NCI-H1092 (cell line): ENCODE measurements at regions not wholly inside any gene's neighbourhood (a gene's known extent, or its start where the extent isn't known, plus 50 kb on each side); places are given as distances from the start of the nearest gene placed in this dataset.
"Not testable (repeated sequence)": the region's sequence is repeated elsewhere in the genome, so short reads cannot be mapped to it uniquely, and the experiment has no call there.

Experiments
- DNase-seq: peaks from one replicate; lab custom pipeline; 2025; lab: John Stamatoyannopoulos, UW

GRCh38 chr11:87548797-87549196, 511.1 kb downstream of the TMEM135 start:
- no peak for DNase-seq

DNA sequence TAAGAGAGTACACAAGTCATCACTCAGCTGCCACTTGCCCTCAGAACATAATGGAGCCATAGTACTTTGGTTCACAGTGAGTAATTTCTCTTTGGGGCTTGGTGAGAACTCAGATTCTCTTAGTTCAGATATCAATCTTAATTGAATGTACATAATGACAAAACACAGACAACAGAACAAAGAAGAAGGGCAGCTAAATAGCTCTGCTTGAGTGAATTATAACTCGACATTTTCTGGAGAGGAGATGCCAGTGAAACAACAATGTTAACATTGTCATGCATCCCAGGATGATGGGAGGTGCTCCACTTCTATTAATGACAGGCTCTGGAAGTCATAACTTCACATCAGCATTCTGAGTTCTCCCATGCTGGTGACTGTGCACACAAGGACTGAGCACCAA, 508.1 kb downstream of the TMEM135 start:
- no peak for DNase-seq

GRCh38 chr11:87539596-87539995, 501.9 kb downstream of the TMEM135 start:
- DNase-seq, result no peak

GRCh38 chr11:87536565-87536964, 498.8 kb downstream of the TMEM135 start:
- DNase-seq, result no peak

DNA sequence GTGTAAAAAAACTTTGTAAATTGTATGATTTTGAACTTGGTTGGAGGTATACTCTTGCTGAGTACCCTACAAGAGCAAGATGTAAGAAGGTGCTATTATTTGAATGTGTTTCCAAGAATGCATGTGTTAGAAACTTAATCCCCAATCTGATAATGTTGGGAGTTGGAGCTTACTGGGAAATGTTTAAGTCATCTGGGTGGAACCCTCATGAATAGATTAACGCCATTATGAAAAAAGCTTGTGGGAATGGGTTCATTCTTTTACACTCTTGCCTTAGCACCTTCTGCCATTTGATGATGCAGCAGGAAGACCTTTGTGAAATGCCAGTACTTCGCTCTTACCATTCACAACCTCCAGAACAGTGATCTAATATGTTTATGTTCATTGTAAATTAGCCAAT, 498.3 kb downstream of the TMEM135 start:
- DNase-seq, result no peak

DNA sequence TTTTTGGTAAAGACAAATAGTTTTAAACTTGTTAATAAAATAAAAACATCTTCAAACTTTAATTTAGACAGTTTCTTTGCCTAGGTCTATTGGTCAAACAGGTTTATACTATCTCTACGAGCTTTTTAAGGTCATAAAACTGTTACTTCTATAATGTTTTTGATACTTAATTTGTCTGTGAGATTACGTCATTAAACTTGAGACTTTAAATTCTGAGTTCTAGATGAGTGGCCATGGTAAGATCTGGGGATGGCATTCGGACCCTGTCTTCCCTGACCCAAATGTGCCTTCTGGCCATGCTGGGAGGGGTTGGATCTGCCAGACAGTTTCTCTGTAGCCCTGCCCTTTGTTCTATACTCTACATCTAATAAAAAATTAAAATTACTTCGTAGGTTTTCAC, 497.8 kb downstream of the TMEM135 start:
- DNase-seq, result no peak

DNA sequence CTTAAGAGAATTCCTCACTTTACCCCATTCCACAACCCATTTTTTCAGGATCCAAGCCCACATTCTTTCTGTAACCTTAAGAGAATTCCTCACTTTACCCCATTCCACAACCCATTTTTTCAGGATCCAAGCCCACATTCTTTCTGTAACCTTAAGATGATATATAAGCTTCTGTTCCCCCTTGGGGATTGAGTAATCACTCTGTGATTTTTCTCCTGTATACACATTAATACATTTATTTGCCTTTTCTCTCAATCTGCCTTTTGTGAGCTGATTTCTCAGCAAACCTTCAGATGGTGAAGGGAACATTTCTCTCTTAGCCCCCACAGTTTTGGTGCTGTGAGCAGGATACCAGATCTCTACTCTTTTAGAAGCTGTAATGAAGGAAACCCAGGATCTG, 494.1 kb downstream of the TMEM135 start:
- DNase-seq, result not testable (repeated sequence)

- DNase-seq, result no peak
Measured at GRCh38 chr11:87529486-87529885, 491.8 kb downstream of the TMEM135 start.

DNA sequence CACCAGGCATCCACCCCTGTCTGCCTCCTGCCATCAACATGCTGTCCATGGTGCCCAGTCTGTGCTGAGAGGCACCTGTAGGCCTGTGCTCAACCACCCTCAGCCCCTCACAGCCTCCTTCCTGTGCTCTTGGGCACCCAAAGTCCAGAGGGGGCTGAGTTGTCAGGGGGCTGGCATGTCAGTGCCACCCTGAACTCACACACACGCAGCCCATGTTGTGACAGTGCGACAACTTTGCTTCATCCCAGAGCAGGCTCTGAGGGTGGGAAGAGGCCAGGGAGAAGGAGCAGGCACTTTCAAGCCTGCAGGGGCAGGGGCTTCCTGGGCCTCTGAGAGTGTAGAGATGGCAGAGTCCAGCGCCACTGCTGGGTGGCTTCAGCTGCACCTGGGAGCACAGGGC, 491.0 kb downstream of the TMEM135 start:
- no peak for DNase-seq

DNA sequence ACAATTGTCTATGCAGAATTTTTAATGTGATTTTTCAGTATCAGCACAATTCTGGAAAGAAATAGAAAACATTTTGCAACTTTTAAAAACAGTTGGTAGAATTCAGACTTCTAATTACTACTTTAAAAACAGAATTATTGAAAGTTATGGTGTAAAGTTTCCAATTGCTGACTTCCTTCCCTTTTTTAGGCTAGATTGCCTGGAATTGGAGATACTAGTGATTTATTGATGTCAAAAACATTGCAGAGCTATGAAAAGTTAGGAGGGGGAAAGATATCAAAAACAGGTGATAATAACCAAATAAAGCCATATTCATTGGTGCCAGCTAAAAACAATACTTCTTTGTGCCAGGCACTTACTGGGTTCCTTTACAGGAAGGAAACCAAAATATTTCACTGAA, 485.5 kb downstream of the TMEM135 start:
- DNase-seq, result no peak

DNA sequence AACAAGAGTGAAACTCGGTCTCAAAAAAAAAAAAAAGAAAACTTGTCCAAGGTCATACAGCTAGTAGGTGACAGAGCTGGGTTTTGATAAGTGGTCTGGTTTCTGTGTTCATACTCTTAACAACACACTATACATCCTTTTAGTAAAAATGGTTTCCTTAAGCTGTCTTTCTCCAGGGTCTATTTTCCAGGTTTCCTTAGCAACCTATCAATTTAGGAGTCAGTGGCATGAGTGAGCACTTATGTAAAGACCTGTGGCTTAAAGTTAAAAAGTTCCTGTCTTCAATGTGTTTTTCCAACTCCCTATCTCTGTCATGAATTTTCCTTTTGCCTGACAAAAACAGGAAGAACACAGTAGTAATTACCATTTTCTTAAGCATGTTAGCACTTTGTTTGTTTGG, 480.5 kb downstream of the TMEM135 start:
- no peak for DNase-seq

GRCh38 chr11:87517351-87517750, 479.6 kb downstream of the TMEM135 start:
- DNase-seq, result no peak

- not testable (repeated sequence) for DNase-seq
Measured at GRCh38 chr11:87507722-87508121, 470.0 kb downstream of the TMEM135 start.

- not testable (repeated sequence) for DNase-seq
Measured at GRCh38 chr11:87506946-87507345, 469.2 kb downstream of the TMEM135 start.

DNA sequence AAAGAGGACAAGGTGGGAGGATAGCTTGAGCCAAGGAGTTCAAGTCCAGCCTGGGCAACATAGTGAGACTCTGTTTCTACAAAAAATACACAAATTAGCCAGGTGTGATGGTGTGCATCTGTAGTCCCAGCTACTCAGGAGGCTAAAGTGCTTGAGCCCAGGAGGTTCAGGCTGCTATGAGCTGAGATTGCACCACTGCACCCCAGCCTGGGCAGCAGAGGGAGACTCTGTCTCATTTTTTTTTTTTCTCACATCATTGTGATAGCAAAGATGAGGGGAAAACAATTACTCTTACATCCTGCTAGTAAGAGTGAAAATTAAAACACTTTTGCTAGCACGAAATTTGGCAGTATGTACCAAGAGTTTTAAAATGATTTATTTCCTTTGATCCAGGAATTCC, 463.7 kb downstream of the TMEM135 start:
- no peak for DNase-seq

GRCh38 chr11:87494936-87495335, 457.2 kb downstream of the TMEM135 start:
- DNase-seq, result not testable (repeated sequence)

DNA sequence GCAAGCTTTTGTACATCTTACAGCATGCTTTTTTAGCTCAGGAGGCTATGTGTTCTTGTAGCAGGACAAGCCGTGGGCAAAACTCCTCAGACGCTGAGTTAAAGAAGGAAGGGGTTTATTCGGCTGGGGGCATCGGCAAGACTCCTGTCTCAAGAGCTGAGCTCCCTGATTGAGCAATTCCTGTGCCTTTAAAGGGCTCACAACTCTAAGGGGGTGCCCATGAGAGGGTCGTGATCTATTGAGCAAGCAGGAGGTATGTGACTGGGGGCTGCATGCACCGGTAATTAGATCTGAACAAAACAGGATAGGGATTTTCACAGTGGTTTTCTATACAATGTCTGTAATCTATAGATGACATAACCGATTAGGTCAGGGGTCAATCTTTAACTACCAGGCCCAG, 456.3 kb downstream of the TMEM135 start:
- not testable (repeated sequence) for DNase-seq

GRCh38 chr11:87493516-87493915, 455.8 kb downstream of the TMEM135 start:
- no peak for DNase-seq

DNA sequence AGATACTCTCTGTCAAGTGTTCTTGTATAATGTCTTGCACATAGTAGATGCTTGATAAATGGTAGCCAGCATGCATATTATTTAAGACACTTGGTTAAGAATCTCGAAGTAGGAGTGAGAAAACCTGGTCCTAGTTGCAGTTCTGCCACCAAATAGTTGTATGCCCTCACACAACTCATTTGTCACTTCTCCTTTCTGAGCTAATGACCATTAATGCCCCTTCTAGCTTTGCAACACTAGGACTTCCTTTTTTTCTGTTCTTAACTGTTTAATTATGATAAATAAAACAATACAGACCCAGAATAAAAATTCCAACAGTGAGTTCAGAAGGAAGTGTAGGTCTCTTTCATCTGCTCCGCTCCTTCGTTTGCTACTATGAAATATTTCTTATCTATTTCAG, 453.6 kb downstream of the TMEM135 start:
- no peak for DNase-seq

- no peak for DNase-seq
Measured at GRCh38 chr11:87490671-87491070, 452.9 kb downstream of the TMEM135 start.

DNA sequence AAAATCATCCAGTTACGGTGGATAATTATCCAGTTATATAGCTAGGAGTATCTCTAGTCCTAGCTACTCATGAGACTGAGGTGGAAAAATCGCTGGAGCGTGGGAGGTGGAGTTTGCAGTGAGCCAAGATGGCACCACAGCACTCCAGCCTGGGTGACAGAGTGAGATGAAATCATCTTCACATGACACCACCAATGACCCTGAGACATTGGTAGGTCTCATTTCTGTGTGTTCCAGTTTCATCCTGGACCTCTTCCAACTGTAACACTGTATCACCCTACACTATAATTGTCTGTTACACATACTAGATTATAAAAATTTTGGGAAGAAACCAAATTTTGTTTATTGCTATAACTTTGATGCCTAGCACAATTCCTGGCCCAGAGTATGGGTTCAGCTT, 446.8 kb downstream of the TMEM135 start:
- DNase-seq, result no peak

DNA sequence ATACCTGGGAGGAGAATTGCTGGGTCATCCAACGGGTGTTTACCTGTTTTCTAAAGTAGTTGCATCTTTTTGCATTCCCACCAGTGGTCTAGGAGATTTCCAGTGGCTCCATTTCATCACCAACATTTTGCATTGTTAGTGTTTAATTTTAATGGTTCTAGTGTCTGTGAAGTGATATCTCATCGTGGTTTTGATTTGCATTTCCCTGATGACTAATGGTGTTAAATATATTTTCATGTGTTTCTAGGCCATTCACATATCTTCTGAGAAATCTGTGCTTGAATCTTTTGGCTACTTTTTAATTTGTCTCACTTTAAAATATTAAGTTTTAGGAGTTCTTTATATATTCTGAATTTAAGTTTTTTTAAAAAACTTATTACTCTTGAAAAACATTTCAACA, 439.6 kb downstream of the TMEM135 start:
- DNase-seq, result no peak

DNA sequence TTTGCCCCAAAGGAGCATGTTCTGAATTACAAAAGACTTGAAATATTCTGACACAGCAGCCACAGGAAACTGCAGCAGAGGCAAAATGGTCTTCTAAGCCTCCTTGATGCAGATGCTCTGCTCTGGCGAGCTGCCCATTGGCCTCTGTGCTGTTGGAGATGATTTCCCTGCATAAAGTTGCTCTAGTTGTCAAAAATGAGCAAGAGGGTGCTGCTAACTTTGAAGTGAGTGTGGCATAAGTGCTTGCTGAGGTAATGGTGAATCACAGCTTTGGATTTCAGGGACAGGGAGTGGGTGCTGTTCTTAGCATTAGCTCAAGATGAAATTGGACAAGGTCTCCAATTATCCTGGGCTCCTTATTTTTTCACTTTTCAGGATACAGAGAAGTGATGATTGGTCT, 435.4 kb downstream of the TMEM135 start:
- DNase-seq, result no peak

GRCh38 chr11:87466223-87466622, 428.5 kb downstream of the TMEM135 start:
- DNase-seq, result no peak

GRCh38 chr11:87465716-87466115, 428.0 kb downstream of the TMEM135 start:
- DNase-seq, result no peak
